Astrocyte of the cerebellum (primary cell): ENCODE measurements at regions not wholly inside any gene's neighbourhood (a gene's known extent, or its start where the extent isn't known, plus 50 kb on each side); places are given as distances from the start of the nearest gene placed in this dataset.

ENCODE experiments used
- DNase-seq: peaks from one replicate; pipeline ENCODE4 v3.0.0-alpha.2; 2011; ENCODE audit warnings: low read depth
- H3K4me3 ChIP-seq: 2 replicates; pipeline ENCODE4 v1.5.1; 2011; ENCODE audit warnings: mild to moderate bottlenecking, low read depth, low read length, moderate library complexity
- CTCF ChIP-seq: IDR thresholded peaks from 2 replicates; pipeline ENCODE4 v1.5.1; 2012; ENCODE audit warnings: low read length, low read depth, moderate library complexity, mild to moderate bottlenecking; ENCODE audit errors: missing control alignments
- in situ Hi-C: cut with HindIII; loops from 2 replicates; pipeline ENCODE4 v1.10.0; 2017; ENCODE audit warnings: low sequenced_read_pairs

GRCh38 chr5:18119156-18119785 lies 485.0 kb downstream of the TAF11L14 start:
- in situ Hi-C loops, result no loop called here
- TF ChIP-seq CTCF, result no peak
- no peak for DNase-seq
- H3K4me3 ChIP-seq, result no peak overlapping the region

GRCh38 chr5:18141222-18141621 lies 507.0 kb downstream of the TAF11L14 start:
- no peak overlapping the region for H3K4me3 ChIP-seq
- no peak for DNase-seq
- no peak for TF ChIP-seq CTCF
- in situ Hi-C loops, result no loop called here

- H3K4me3 ChIP-seq, result no peak overlapping the region
- no peak for DNase-seq
- in situ Hi-C loops, result no loop called here
- TF ChIP-seq CTCF, result no peak
These were observed 508.6 kb downstream of the TAF11L14 start for GRCh38 chr5:18142831-18143230.

- no peak for DNase-seq
- no peak for TF ChIP-seq CTCF
- no peak overlapping the region for H3K4me3 ChIP-seq
- in situ Hi-C loops, result no loop called here
These were observed 518.4 kb downstream of the TAF11L14 start for GRCh38 chr5:18152671-18153070.

- H3K4me3 ChIP-seq, result no peak overlapping the region
- DNase-seq, result no peak
- TF ChIP-seq CTCF, result no peak
- in situ Hi-C loops, result no loop called here
These were observed 523.9 kb downstream of the TAF11L14 start for GRCh38 chr5:18158166-18158565.

GRCh38 chr5:18159331-18159730 lies 525.1 kb downstream of the TAF11L14 start:
- in situ Hi-C loops, result no loop called here
- TF ChIP-seq CTCF, result no peak
- H3K4me3 ChIP-seq, result no peak overlapping the region
- no peak for DNase-seq

GRCh38 chr5:18171684-18172083 lies 537.4 kb downstream of the TAF11L14 start:
- no peak overlapping the region for H3K4me3 ChIP-seq
- DNase-seq, result no peak
- in situ Hi-C loops, result no loop called here
- no peak for TF ChIP-seq CTCF
